Adrenal gland (tissue), 5 donors: ENCODE measurements at regions not wholly inside any gene's neighbourhood (a gene's known extent, or its start where the extent isn't known, plus 50 kb on each side); places are given as distances from the start of the nearest gene placed in this dataset.

ENCODE experiments used
- CTCF ChIP-seq, 6 experiments: fragments of 450-650 bp in 4 of 6; fragments of 200-600 bp in 2 of 6; sonication (generic) in 1 of 6; IDR thresholded peaks; 1 replicate in 5 of 6; 2 replicates in 1 of 6; pipeline versions ENCODE4 v1.5.1 to v1.8.0; 2016 to 2021; ENCODE audit warnings: antibody characterized with exemption in 6 of 6, mild to moderate bottlenecking in 2 of 6, moderate library complexity in 1 of 6
- POLR2A ChIP-seq, 2 donors: fragments of 450-650 bp; IDR thresholded peaks; one replicate each; pipeline ENCODE4 v1.6.1; 2017; ENCODE audit warnings: antibody characterized with exemption in 2 of 2, mild to moderate bottlenecking in 2 of 2, moderate library complexity in 1 of 2
- donor health status: DM: no; HTN: no; CAD: no.

GRCh38 chr19:29273000-29273640, 60.2 kb upstream of the UQCRFS1 start:
- no peak for TF ChIP-seq CTCF (IDR thresholded peaks at IDR 0.05)
- no peak for TF ChIP-seq POLR2A (IDR thresholded peaks at IDR 0.05)
